CD4-positive, alpha-beta T cell (primary cell): ENCODE measurements at regions not wholly inside any gene's neighbourhood (a gene's known extent, or its start where the extent isn't known, plus 50 kb on each side); places are given as distances from the start of the nearest gene placed in this dataset.

Source experiments
- ATAC-seq: fragments of 200-7000 bp; cut with Tn5 transposase; one replicate; pipeline ENCODE4 v1.10.0; 2022; ENCODE audit warnings: mild to moderate bottlenecking; ENCODE audit not compliant: poor library complexity
- CTCF ChIA-PET: fragments of 350-600 bp; sonication (Branson Sonifier 250); formaldehyde crosslinking; loops from one replicate; lab custom pipeline; 2021; ENCODE audit warnings: antibody characterized with exemption, inconsistent platforms; lab: Charles Lee
- POLR2A ChIA-PET: fragments of 350-600 bp; sonication (Branson Sonifier 250); formaldehyde crosslinking; loops from one replicate; lab custom pipeline; 2021; ENCODE audit warnings: antibody characterized with exemption, inconsistent platforms; lab: Charles Lee
- DNase-seq, 14 experiments: peaks; one replicate each; pipeline ENCODE4 v3.0.0-alpha.2; 2013 to 2020; ENCODE audit warnings: mixed read lengths in 2 of 14
- H3K27ac ChIP-seq, 2 donors: one replicate each; pipeline versions ENCODE4 v1.5.1 to v1.7.0; 2013; ENCODE audit warnings: low read length in 2 of 2, low read depth in 1 of 2, mild to moderate bottlenecking in 1 of 2
- H3K27me3 ChIP-seq, 2 experiments: 1 replicate in 1 of 2; 2 replicates in 1 of 2; pipeline versions ENCODE4 v1.6.1 to v1.7.0; 2013; ENCODE audit warnings: low read length in 2 of 2, control low read depth in 1 of 2, mild to moderate bottlenecking in 1 of 2, moderate library complexity in 1 of 2; ENCODE audit not compliant: insufficient read depth in 2 of 2, control insufficient read depth in 1 of 2
- H3K36me3 ChIP-seq: one replicate; pipeline ENCODE4 v1.6.1; 2013; ENCODE audit warnings: low read length, control low read depth; ENCODE audit not compliant: insufficient read depth
- H3K4me1 ChIP-seq: one replicate; pipeline ENCODE4 v1.6.1; 2013; ENCODE audit warnings: low read length, control low read depth; ENCODE audit not compliant: insufficient read depth
- H3K4me3 ChIP-seq: one replicate; pipeline ENCODE4 v1.5.1; 2013; ENCODE audit warnings: mild to moderate bottlenecking, low read length, moderate library complexity
- H3K9me3 ChIP-seq, 2 experiments: 1 replicate in 1 of 2; 2 replicates in 1 of 2; pipeline versions ENCODE4 v1.6.1 to v1.7.0; 2013; ENCODE audit warnings: low read length in 2 of 2, mild to moderate bottlenecking in 2 of 2, control low read depth in 1 of 2, moderate library complexity in 1 of 2; ENCODE audit not compliant: control insufficient read depth in 1 of 2, insufficient read depth in 1 of 2
- H3K27ac Mint-ChIP-seq: one replicate; pipeline ENCODE4 v1.8.0; 2020; ENCODE audit warnings: mixed read lengths
- H3K27me3 Mint-ChIP-seq: one replicate; pipeline ENCODE4 v1.8.0; 2021; ENCODE audit warnings: mixed read lengths
- H3K36me3 Mint-ChIP-seq: one replicate; pipeline ENCODE4 v1.8.0; 2021; ENCODE audit warnings: low read depth, mixed read lengths
- H3K4me1 Mint-ChIP-seq: one replicate; pipeline ENCODE4 v1.8.0; 2021; ENCODE audit warnings: low read depth, mixed read lengths
- H3K4me3 Mint-ChIP-seq: one replicate; pipeline ENCODE4 v1.8.0; 2020; ENCODE audit warnings: mild to moderate bottlenecking, mixed read lengths
- H3K9me3 Mint-ChIP-seq: one replicate; pipeline ENCODE4 v1.8.0; 2020; ENCODE audit warnings: mixed read lengths
- CTCF ChIP-seq: fragments of 200-600 bp; IDR thresholded peaks from one replicate; pipeline ENCODE4 v1.8.0; 2022; ENCODE audit warnings: antibody characterized with exemption, mild to moderate bottlenecking
- intact Hi-C, 2 experiments: fragments of 100-400 bp; cut with DNase I in 1 of 2; cut with micrococcal nuclease in 1 of 2; formaldehyde crosslinking; loops; one replicate each; pipeline versions ENCODE4 v1.15.1 to v1.9.0; 2023 to 2025; cut with DNase I, micrococcal nuclease

- CTCF ChIA-PET: no interaction called here
- Mint-ChIP-seq H3K9me3 (no peaks in the 10 kb centered on the region), H3K4me3 (no peak overlapping the region)
Observed at GRCh38 chr4:185938654-185939053, 126.7 kb upstream of the SORBS2 start.

GRCh38 chr4:185941461-185941860 is 127.5 kb upstream of the TLR3 start:
- Mint-ChIP-seq H3K4me1 (no peaks in the 10 kb centered on the region), H3K4me3 (no peak overlapping the region), H3K27ac (no peak overlapping the region), H3K9me3 (no peaks in the 10 kb centered on the region), H3K36me3 (no peaks in the 10 kb centered on the region), H3K27me3 (peaks cover 10% of the 10 kb centered on the region)
- CTCF ChIA-PET: no interaction called here
- ATAC-seq: no peak
- Histone ChIP-seq H3K4me3 (no peak overlapping the region), H3K4me1 (no peaks in the 10 kb centered on the region), H3K27me3 (no peaks in the 10 kb centered on the region), H3K9me3 (no peaks in the 10 kb centered on the region), H3K36me3 (no peaks in the 10 kb centered on the region), H3K27ac (no peak overlapping the region)
- POLR2A ChIA-PET: no interaction called here
- DNase-seq: no peak
- no peak for TF ChIP-seq CTCF
- intact Hi-C loops: no loop called here

More at GRCh38 chr4:185938654-185939053, 126.7 kb upstream of the SORBS2 start:
- no peak overlapping the region for H3K4me3 ChIP-seq
- H3K27ac Mint-ChIP-seq: no peak overlapping the region
- no peak overlapping the region for H3K27ac ChIP-seq
- peaks cover 10% of the 10 kb centered on the region for H3K27me3 Mint-ChIP-seq
- no peaks in the 10 kb centered on the region for H3K36me3 ChIP-seq
- no peaks in the 10 kb centered on the region for H3K4me1 Mint-ChIP-seq
- DNase-seq (no peak), ATAC-seq (no peak)
- no peaks in the 10 kb centered on the region for H3K9me3 ChIP-seq
- no peak for TF ChIP-seq CTCF
- intact Hi-C loops: no loop called here
- no peaks in the 10 kb centered on the region for H3K4me1 ChIP-seq
- peaks cover 0 to 3% of the 10 kb centered on the region in 2 experiments for H3K27me3 ChIP-seq
- POLR2A ChIA-PET: no interaction called here
- H3K36me3 Mint-ChIP-seq: no peaks in the 10 kb centered on the region

GRCh38 chr4:185945252-185945651 is 123.7 kb upstream of the TLR3 start:
- Mint-ChIP-seq H3K36me3 (no peaks in the 10 kb centered on the region), H3K4me3 (no peak overlapping the region), H3K4me1 (no peaks in the 10 kb centered on the region), H3K27ac (no peak overlapping the region), H3K9me3 (no peaks in the 10 kb centered on the region), H3K27me3 (peaks cover 15% of the 10 kb centered on the region)
- POLR2A ChIA-PET: no interaction called here
- CTCF ChIA-PET: no interaction called here
- no peak for TF ChIP-seq CTCF
- no peaks in the 10 kb centered on the region for H3K4me1 ChIP-seq
- no peak overlapping the region for H3K27ac ChIP-seq
- ATAC-seq (no peak), DNase-seq (no peak)
- H3K27me3 ChIP-seq: no peaks in the 10 kb centered on the region
- intact Hi-C loops: no loop called here
- no peaks in the 10 kb centered on the region for H3K9me3 ChIP-seq
- no peaks in the 10 kb centered on the region for H3K36me3 ChIP-seq
- H3K4me3 ChIP-seq: no peak overlapping the region
